ENCODE measurements at regions not wholly inside any gene's neighbourhood (a gene's known extent, or its start where the extent isn't known, plus 50 kb on each side); places are given as distances from the start of the nearest gene placed in this dataset.

DNA sequence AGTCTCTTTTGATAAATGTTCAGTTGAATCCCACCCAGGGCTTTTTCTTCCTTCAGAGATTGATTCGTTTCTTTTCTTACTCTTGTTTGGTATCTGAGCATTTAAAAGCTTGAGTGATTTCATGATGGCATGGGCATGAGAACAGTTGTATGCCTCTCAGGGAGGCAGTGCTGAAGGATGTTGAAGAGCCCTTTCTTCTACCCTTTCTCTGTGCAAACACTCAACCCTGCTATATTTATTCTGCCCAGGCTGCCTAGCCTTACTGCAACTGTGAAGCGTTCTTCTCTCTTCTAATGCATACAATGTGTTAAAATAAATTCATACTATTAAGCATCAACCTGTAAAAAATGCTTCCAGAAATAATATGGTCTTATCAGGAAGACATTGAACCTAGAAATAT, 367.6 kb upstream of the LCORL start:
- TF ChIP-seq, protein P1, sequence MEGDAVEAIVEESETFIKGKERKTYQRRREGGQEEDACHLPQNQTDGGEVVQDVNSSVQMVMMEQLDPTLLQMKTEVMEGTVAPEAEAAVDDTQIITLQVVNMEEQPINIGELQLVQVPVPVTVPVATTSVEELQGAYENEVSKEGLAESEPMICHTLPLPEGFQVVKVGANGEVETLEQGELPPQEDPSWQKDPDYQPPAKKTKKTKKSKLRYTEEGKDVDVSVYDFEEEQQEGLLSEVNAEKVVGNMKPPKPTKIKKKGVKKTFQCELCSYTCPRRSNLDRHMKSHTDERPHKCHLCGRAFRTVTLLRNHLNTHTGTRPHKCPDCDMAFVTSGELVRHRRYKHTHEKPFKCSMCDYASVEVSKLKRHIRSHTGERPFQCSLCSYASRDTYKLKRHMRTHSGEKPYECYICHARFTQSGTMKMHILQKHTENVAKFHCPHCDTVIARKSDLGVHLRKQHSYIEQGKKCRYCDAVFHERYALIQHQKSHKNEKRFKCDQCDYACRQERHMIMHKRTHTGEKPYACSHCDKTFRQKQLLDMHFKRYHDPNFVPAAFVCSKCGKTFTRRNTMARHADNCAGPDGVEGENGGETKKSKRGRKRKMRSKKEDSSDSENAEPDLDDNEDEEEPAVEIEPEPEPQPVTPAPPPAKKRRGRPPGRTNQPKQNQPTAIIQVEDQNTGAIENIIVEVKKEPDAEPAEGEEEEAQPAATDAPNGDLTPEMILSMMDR (IDR thresholded peaks at IDR 0.05) = no peak
- Histone ChIP-seq H3K27ac (no peak overlapping the region), H3K4me3 (no peak overlapping the region), H3K9ac (ENCODE audit: low read depth in 2 of 2, low read length in 2 of 2) (no peak overlapping the region), H3K9me3 (no peaks in the 10 kb centered on the region), H3K36me3 (no peaks in the 10 kb centered on the region), H3K4me1 (no peaks in the 10 kb centered on the region), H3K27me3 (no peaks in the 10 kb centered on the region)
- no peak for DNase-seq
- intact Hi-C loops (cut with DNase I) = no loop called here

DNA sequence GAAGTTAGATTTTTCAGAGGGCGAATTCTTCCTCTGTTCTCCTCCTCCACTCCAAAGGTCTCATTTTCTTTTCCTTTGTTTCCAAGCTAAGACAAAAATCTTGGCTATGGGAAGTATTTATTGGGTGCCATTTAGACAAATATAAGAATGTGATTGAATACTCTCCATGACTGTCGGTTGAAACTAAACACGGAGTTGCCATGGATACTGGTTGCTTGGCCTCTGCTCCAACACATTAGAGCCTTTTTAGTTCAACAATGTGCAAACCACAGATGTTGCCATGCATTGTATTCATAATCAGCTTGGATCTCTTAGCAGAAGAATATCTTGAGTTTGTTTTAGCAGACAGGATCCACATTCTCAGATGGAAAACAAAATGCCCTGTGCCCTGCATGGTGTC, 366.5 kb upstream of the LCORL start:
- Histone ChIP-seq H3K4me3 (no peak overlapping the region), H3K27me3 (no peaks in the 10 kb centered on the region), H3K9me3 (no peaks in the 10 kb centered on the region), H3K36me3 (no peaks in the 10 kb centered on the region), H3K27ac (no peak overlapping the region), H3K4me1 (no peaks in the 10 kb centered on the region), H3K9ac (ENCODE audit: low read depth in 2 of 2, low read length in 2 of 2) (no peak overlapping the region)
- TF ChIP-seq, protein P1 (IDR thresholded peaks at IDR 0.05) = no peak
- intact Hi-C loops (cut with DNase I) = no loop called here
- no peak for DNase-seq

DNA sequence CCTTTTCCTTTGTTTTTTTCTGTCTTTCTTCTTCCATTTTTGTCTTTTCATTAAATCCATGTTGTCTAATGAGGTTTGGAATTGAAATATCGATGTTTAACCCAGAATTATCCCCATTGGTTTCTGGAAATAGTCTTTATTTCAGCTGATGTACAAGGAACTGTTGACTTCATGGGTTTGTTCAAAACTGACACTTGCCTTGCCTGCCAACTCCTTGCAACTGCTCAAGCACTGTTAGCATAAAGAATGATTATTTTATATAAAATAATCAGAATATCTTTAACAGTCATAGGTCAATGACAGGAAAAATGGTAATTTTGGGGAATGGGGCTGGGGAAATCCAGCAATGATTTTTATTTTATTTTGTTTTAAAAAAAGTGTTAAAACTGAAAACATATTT, 359.6 kb upstream of the LCORL start:
- TF ChIP-seq, protein P1 (IDR thresholded peaks at IDR 0.05) = no peak
- intact Hi-C loops (cut with DNase I) = no loop called here
- no peaks in the 10 kb centered on the region for H3K9me3 ChIP-seq
- H3K36me3 ChIP-seq = no peaks in the 10 kb centered on the region
- no peaks in the 10 kb centered on the region for H3K27me3 ChIP-seq
- H3K9ac ChIP-seq (ENCODE audit: low read depth in 2 of 2, low read length in 2 of 2) = no peak overlapping the region
- no peak for DNase-seq
- no peak overlapping the region for H3K27ac ChIP-seq
- H3K4me1 ChIP-seq = no peaks in the 10 kb centered on the region
- no peak overlapping the region for H3K4me3 ChIP-seq

DNA sequence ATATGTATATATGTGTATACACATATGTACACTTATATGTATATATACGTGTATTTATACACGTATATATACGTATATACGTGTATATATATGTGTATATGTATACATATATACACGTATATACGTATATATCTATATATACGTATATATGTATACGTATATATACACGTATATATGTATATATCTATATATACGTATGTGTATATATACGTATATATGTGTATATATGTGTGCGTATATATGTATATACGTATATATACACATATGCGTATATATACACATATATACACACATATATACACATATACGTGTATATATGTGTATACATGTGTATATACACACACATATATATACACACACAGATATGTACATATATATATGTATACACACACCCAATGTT, 348.0 kb upstream of the LCORL start:
- intact Hi-C loops (cut with DNase I) = no loop called here
- Histone ChIP-seq H3K4me1 (no peaks in the 10 kb centered on the region), H3K4me3 (no peak overlapping the region), H3K36me3 (no peaks in the 10 kb centered on the region), H3K27me3 (no peaks in the 10 kb centered on the region), H3K9ac (ENCODE audit: low read depth in 2 of 2, low read length in 2 of 2) (no peak overlapping the region), H3K9me3 (no peaks in the 10 kb centered on the region), H3K27ac (no peak overlapping the region)
- DNase-seq = no peak
- TF ChIP-seq, protein P1 (IDR thresholded peaks at IDR 0.05) = no peak

DNA sequence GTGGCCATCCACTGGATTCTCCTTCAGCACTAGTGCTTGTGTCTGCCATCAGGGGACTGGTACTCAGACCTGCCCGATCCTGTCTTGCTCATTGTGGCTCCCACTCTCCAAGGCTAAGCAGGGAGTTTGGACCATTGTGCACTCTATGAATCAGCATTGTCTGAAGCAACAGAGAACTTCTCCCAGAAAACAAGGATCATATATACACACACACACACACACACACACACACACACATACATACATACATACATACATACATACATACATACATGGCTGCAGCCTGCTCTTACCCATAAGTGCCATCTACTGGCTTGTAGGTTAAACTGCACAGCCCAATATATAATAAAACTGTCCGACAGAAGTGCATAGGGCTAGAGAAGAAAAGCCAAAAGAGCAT, 345.3 kb upstream of the LCORL start:
- no peak overlapping the region for H3K9ac ChIP-seq (ENCODE audit: low read depth in 2 of 2, low read length in 2 of 2)
- H3K4me1 ChIP-seq = no peaks in the 10 kb centered on the region
- no peaks in the 10 kb centered on the region for H3K9me3 ChIP-seq
- TF ChIP-seq, protein P1 (IDR thresholded peaks at IDR 0.05) = peak; percentile 33
- H3K27me3 ChIP-seq = no peaks in the 10 kb centered on the region
- no peak overlapping the region for H3K27ac ChIP-seq
- no peaks in the 10 kb centered on the region for H3K36me3 ChIP-seq
- intact Hi-C loops (cut with DNase I) = no loop called here
- DNase-seq = no peak
- H3K4me3 ChIP-seq = no peak overlapping the region

DNA sequence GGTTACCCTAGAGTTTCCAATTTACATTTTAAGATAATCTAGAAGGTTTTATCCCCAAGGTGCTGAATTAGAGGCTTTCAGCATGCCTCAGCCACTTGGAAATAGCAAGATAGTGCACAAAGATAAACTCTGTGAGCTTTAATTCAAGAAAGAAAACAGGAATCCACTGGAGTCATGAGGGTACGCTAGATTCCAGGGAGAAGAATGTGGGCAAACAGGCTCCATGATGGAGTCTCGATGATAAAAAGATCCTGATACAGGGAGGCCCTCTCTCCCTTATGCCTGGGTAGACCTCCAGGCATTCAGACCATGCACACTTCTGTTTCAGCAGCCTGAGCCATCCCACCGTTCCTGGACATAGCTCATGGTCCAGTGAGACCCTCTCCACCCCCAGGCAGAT, 344.6 kb upstream of the LCORL start:
- TF ChIP-seq, protein P1 (IDR thresholded peaks at IDR 0.05) = no peak
- no peak overlapping the region for H3K27ac ChIP-seq
- intact Hi-C loops (cut with DNase I) = no loop called here
- no peak for DNase-seq
- no peaks in the 10 kb centered on the region for H3K4me1 ChIP-seq
- H3K36me3 ChIP-seq = no peaks in the 10 kb centered on the region
- no peak overlapping the region for H3K9ac ChIP-seq (ENCODE audit: low read depth in 2 of 2, low read length in 2 of 2)
- H3K27me3 ChIP-seq = no peaks in the 10 kb centered on the region
- H3K4me3 ChIP-seq = no peak overlapping the region
- H3K9me3 ChIP-seq = no peaks in the 10 kb centered on the region

Data from colonic mucosa (tissue), 4 donors.